ENCODE measurements at regions not wholly inside any gene's neighbourhood (a gene's known extent, or its start where the extent isn't known, plus 50 kb on each side); places are given as distances from the start of the nearest gene placed in this dataset.
A peak's percentile ranks its signal among the peaks of the same experiment; 100 is the strongest.

GRCh38 chr6:26179675-26180074 is 92.4 kb downstream of the HFE start:
- no peak overlapping the region for H3K4me3 ChIP-seq (ENCODE audit: low read depth, low read length)
- H3K27me3 ChIP-seq (ENCODE audit: control insufficient read depth, insufficient read depth, low read length) = no peaks in the 10 kb centered on the region
- DNase-seq (ENCODE audit: low read depth) = no peak
- no peak for TF ChIP-seq CTCF (IDR thresholded peaks at IDR 0.05; ENCODE audit: insufficient read depth, low read length, poor library complexity, severe bottlenecking)
- no peaks in the 10 kb centered on the region for H3K36me3 ChIP-seq (ENCODE audit: control insufficient read depth, insufficient read depth, low read length)

GRCh38 chr6:26180346-26180745 is 93.1 kb downstream of the HFE start:
- no peaks in the 10 kb centered on the region for H3K27me3 ChIP-seq (ENCODE audit: control insufficient read depth, insufficient read depth, low read length)
- no peaks in the 10 kb centered on the region for H3K36me3 ChIP-seq (ENCODE audit: control insufficient read depth, insufficient read depth, low read length)
- no peak for DNase-seq (ENCODE audit: low read depth)
- TF ChIP-seq CTCF (IDR thresholded peaks at IDR 0.05; ENCODE audit: insufficient read depth, low read length, poor library complexity, severe bottlenecking) = no peak
- no peak overlapping the region for H3K4me3 ChIP-seq (ENCODE audit: low read depth, low read length)

GRCh38 chr6:26183237-26183580 is 96.0 kb downstream of the HFE start:
- no peaks in the 10 kb centered on the region for H3K36me3 ChIP-seq (ENCODE audit: control insufficient read depth, insufficient read depth, low read length)
- H3K27me3 ChIP-seq (ENCODE audit: control insufficient read depth, insufficient read depth, low read length) = no peaks in the 10 kb centered on the region
- no peak for DNase-seq (ENCODE audit: low read depth)
- TF ChIP-seq CTCF (IDR thresholded peaks at IDR 0.05; ENCODE audit: insufficient read depth, low read length, poor library complexity, severe bottlenecking) = no peak
- H3K4me3 ChIP-seq (ENCODE audit: low read depth, low read length) = peak overlapping the region; percentile 10

- H3K4me3 ChIP-seq (ENCODE audit: low read depth, low read length) = peak overlapping the region; percentile 37
- H3K36me3 ChIP-seq (ENCODE audit: control insufficient read depth, insufficient read depth, low read length) = no peaks in the 10 kb centered on the region
- no peak for TF ChIP-seq CTCF (IDR thresholded peaks at IDR 0.05; ENCODE audit: insufficient read depth, low read length, poor library complexity, severe bottlenecking)
- no peaks in the 10 kb centered on the region for H3K27me3 ChIP-seq (ENCODE audit: control insufficient read depth, insufficient read depth, low read length)
- DNase-seq (ENCODE audit: low read depth) = no peak
These were observed 96.5 kb downstream of the HFE start for GRCh38 chr6:26183581-26184366.

GRCh38 chr6:26184367-26184891 is 97.2 kb downstream of the HFE start:
- no peaks in the 10 kb centered on the region for H3K36me3 ChIP-seq (ENCODE audit: control insufficient read depth, insufficient read depth, low read length)
- no peaks in the 10 kb centered on the region for H3K27me3 ChIP-seq (ENCODE audit: control insufficient read depth, insufficient read depth, low read length)
- H3K4me3 ChIP-seq (ENCODE audit: low read depth, low read length) = peak overlapping the region; percentile 37
- no peak for DNase-seq (ENCODE audit: low read depth)
- TF ChIP-seq CTCF (IDR thresholded peaks at IDR 0.05; ENCODE audit: insufficient read depth, low read length, poor library complexity, severe bottlenecking) = no peak

GRCh38 chr6:26185004-26185403 is 97.8 kb downstream of the HFE start:
- TF ChIP-seq CTCF (IDR thresholded peaks at IDR 0.05; ENCODE audit: insufficient read depth, low read length, poor library complexity, severe bottlenecking) = no peak
- Histone ChIP-seq H3K27me3 (ENCODE audit: control insufficient read depth, insufficient read depth, low read length) (no peaks in the 10 kb centered on the region), H3K4me3 (ENCODE audit: low read depth, low read length) (no peak overlapping the region), H3K36me3 (ENCODE audit: control insufficient read depth, insufficient read depth, low read length) (no peaks in the 10 kb centered on the region)
- no peak for DNase-seq (ENCODE audit: low read depth)

Measured in kidney epithelial cell (primary cell).